Astrocyte of the spinal cord (primary cell): ENCODE measurements at regions not wholly inside any gene's neighbourhood (a gene's known extent, or its start where the extent isn't known, plus 50 kb on each side); places are given as distances from the start of the nearest gene placed in this dataset.
"Not testable (repeated sequence)": the region's sequence is repeated elsewhere in the genome, so short reads cannot be mapped to it uniquely, and the experiment has no call there.

ENCODE experiments used
- DNase-seq: peaks from one replicate; pipeline ENCODE4 v3.0.0; 2011; ENCODE audit warnings: low read depth, low spot score
- H3K4me3 ChIP-seq: 2 replicates; pipeline ENCODE4 v1.5.1; 2011; ENCODE audit warnings: low read depth, mild to moderate bottlenecking, low read length, moderate library complexity
- CTCF ChIP-seq: IDR thresholded peaks from 2 replicates; pipeline ENCODE4 v1.5.1; 2012; ENCODE audit warnings: low read depth, mild to moderate bottlenecking, low read length, inconsistent platforms
- in situ Hi-C: cut with HindIII; loops from 2 replicates; pipeline ENCODE4 v1.10.0; 2017; ENCODE audit warnings: low sequenced_read_pairs

GRCh38 chr3:75394562-75395360 lies 269.4 kb upstream of the FRG2C start:
- in situ Hi-C loops, DNase-seq, H3K4me3 ChIP-seq: not testable (repeated sequence)

DNA sequence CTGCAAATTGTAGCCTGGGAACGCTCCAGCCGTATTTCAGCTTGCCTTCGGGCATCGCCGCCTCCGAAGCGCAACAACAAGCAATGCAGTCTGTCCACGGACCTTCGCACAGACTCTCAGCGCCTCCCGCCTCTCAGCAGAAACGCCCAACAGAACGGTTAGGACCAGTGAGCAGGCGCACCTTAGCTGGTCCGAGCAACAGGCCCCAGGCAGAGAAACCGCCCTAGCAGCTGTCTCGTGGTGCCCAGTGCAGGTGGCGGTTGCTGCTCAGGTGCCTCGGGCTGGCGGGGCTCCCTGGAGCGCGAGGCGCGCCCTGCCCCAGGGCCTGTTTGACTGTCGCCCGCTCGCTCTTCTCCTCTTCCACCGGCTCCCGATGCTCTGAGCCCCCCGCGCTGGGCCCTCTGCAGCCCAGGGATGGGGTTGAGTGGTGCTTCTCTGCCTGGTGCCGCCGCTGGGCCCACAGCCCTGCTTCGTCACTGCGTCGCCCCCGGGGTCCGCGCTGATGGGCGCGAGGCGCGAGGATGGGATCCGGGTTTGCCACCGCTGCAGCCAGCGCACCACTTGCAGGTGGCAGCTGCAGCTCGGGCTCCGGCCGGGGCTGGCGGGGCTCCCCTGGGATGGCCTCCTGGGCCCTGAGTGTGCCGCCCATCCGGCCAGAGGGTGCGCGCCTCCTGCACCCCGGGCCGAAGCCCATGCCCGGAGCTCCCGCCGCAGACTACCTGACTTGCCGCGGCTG lies 268.4 kb upstream of the FRG2C start:
- DNase-seq, result no peak
- no peak for TF ChIP-seq CTCF
- no peak overlapping the region for H3K4me3 ChIP-seq
- in situ Hi-C loops, result no loop called here

DNA sequence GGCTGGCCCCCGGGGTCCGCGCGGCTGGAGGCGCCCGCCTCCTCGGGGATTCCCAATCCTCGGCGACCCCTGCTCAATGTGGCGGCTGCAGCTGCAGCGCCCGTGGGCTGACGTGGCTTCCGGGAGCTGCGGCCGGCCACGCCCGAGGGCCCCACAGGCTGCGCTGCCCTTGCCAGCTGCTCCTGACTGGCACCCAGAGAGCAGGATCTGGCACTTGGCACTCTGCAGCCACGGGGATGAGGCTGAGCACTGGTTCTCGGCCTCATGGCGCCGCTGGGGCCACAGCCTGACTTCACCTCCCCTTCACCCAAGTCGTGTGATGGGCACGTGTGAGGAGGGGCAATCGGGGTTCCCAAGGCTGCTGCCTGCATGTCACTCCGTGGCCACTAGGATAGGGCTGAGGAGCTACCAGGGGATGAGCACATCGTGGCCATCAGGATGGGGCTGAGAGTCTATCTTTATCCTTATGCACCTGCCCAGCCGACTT lies 267.8 kb upstream of the FRG2C start:
- TF ChIP-seq CTCF, result no peak
- in situ Hi-C loops, result no loop called here
- no peak overlapping the region for H3K4me3 ChIP-seq
- no peak for DNase-seq

DNA sequence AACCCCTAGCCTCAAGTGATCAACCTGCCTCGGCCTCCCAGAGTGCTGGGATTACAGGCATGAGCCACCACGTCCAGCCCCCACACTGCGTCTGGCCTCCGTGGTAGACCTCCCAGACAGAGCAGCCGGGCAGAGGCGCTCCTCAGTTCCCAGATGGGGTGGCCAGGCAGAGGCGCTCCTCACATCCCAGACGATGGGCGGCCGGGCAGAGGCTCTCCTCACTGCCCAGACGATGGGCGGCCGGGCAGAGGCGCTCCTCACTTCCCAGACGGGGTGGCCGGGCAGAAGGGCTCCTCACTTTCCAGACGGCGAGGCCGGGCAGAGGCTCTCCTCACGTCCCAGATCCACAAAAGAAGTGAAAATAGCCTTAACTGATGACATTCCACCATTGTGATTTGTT lies 266.6 kb upstream of the FRG2C start:
- H3K4me3 ChIP-seq, DNase-seq, in situ Hi-C loops: not testable (repeated sequence)

GRCh38 chr3:75422101-75422945 lies 241.8 kb upstream of the FRG2C start:
- in situ Hi-C loops, H3K4me3 ChIP-seq: not testable (repeated sequence)
- DNase-seq, result peak; percentile 3
- TF ChIP-seq CTCF, result peak; percentile 62

DNA sequence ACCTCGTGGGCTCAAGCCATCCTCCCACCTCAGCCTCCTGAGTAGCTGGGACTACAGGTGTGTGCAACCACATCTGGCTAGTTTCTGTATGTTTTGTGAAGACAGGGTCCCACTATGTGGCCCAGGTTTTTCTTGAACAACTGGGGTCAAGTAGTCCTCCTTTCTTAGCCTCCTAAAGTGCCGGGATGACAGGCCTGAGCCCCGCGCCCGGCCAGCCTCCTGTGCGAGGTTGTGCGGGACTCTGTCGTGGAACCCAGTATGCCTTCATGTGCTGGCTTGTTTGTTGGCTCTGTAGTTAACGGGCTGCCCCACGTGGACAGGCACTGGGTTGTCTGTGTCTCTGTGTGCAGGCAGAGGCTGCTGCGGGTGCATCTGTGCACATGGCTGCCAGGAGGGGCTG lies 238.7 kb upstream of the FRG2C start:
- DNase-seq, in situ Hi-C loops, H3K4me3 ChIP-seq: not testable (repeated sequence)

DNA sequence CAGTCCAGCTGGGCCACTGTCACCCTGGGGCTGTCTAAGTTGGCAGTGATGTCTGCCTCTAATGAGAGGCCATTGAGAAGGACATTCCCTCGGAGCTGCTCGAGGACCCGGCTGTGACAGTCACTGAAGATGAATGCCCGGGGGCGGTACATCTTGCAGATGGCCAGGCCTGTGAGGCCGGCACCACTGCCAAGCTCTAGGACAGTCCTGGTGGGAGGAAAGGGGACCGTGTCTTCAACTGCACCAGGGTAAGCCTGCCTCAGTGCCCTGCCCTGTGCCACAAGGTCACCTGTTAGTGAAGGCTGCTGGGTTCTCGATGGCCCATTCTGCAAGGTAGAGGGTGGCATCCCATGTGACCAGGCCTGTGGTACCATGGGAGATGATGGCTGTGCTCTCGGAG lies 236.6 kb upstream of the FRG2C start:
- in situ Hi-C loops, DNase-seq, H3K4me3 ChIP-seq: not testable (repeated sequence)

- peak; percentile 7 for DNase-seq
- in situ Hi-C loops, H3K4me3 ChIP-seq: not testable (repeated sequence)
Measured at GRCh38 chr3:75427906-75428305, 236.2 kb upstream of the FRG2C start.
